MM.1S (cell line): ENCODE measurements at regions not wholly inside any gene's neighbourhood (a gene's known extent, or its start where the extent isn't known, plus 50 kb on each side); places are given as distances from the start of the nearest gene placed in this dataset.

Experiments used
- DNase-seq: peaks from one replicate; pipeline ENCODE4 v3.0.0-alpha.2; 2015
- H2AFZ ChIP-seq: fragments of 300-600 bp; sonication (generic); 2 replicates; pipeline ENCODE4 v1.6.0; 2016; ENCODE audit warnings: antibody characterized with exemption, low read length
- H3F3A ChIP-seq: fragments of 300-600 bp; sonication (generic); 2 replicates; pipeline ENCODE4 v1.6.1; 2016; ENCODE audit warnings: mild to moderate bottlenecking, antibody characterized with exemption, low read length, moderate library complexity, mixed read lengths; ENCODE audit not compliant: insufficient read depth
- H3K27ac ChIP-seq: fragments of 300-600 bp; sonication (generic); 2 replicates; pipeline ENCODE4 v1.5.1; 2016; ENCODE audit warnings: mild to moderate bottlenecking, low read length
- H3K27me3 ChIP-seq: fragments of 300-600 bp; sonication (generic); replicated peaks from 2 replicates; pipeline ENCODE4 v1.6.0; 2016; ENCODE audit warnings: low read length; ENCODE audit not compliant: insufficient read depth
- H3K36me3 ChIP-seq: fragments of 300-600 bp; sonication (generic); replicated peaks from 2 replicates; pipeline ENCODE4 v1.6.1; 2016; ENCODE audit warnings: mild to moderate bottlenecking, low read length, mixed read lengths; ENCODE audit not compliant: insufficient read depth
- H3K4me1 ChIP-seq: fragments of 300-600 bp; sonication (generic); 2 replicates; pipeline ENCODE4 v1.6.1; 2016; ENCODE audit warnings: low read length, mixed read lengths
- H3K4me2 ChIP-seq: fragments of 300-600 bp; sonication (generic); 2 replicates; pipeline ENCODE4 v1.6.0; 2016; ENCODE audit warnings: low read depth, low read length
- H3K4me3 ChIP-seq: fragments of 300-600 bp; sonication (generic); 2 replicates; pipeline ENCODE4 v1.5.1; 2016; ENCODE audit warnings: low read length, mixed read lengths
- H3K79me2 ChIP-seq: fragments of 300-600 bp; sonication (generic); 2 replicates; pipeline ENCODE4 v1.6.1; 2016; ENCODE audit warnings: mixed run types, low read length, mixed read lengths
- H3K9ac ChIP-seq: fragments of 300-600 bp; sonication (generic); 2 replicates; pipeline ENCODE4 v1.6.1; 2016; ENCODE audit warnings: low read length, mixed read lengths
- H3K9me2 ChIP-seq: fragments of 300-600 bp; sonication (generic); replicated peaks from 2 replicates; pipeline ENCODE4 v1.6.1; 2016; ENCODE audit warnings: mild to moderate bottlenecking, low read length, mixed read lengths; ENCODE audit not compliant: insufficient read depth
- H3K9me3 ChIP-seq: fragments of 300-600 bp; sonication (generic); replicated peaks from 2 replicates; pipeline ENCODE4 v1.6.1; 2016; ENCODE audit warnings: mild to moderate bottlenecking, low read length, mixed read lengths; ENCODE audit not compliant: insufficient read depth
- H4K20me1 ChIP-seq: fragments of 300-600 bp; sonication (generic); 2 replicates; pipeline ENCODE4 v1.6.1; 2016; ENCODE audit warnings: mild to moderate bottlenecking, low read length, moderate library complexity, mixed read lengths; ENCODE audit not compliant: insufficient read depth
- CTCF ChIP-seq: fragments of 300-600 bp; sonication (generic); IDR thresholded peaks from 2 replicates; pipeline ENCODE4 v1.5.1; 2016; ENCODE audit warnings: antibody characterized with exemption, low read length, mixed read lengths
- EZH2 ChIP-seq: fragments of 300-600 bp; sonication (generic); optimal IDR thresholded peaks from 2 replicates; pipeline ENCODE3; 2017; ENCODE audit warnings: low read depth, mild to moderate bottlenecking, antibody characterized with exemption, low read length, mixed read lengths
- EZH2phosphoT487 ChIP-seq: fragments of 300-600 bp; sonication (generic); IDR thresholded peaks from 2 replicates; pipeline ENCODE4 v1.6.1; 2018; ENCODE audit warnings: antibody characterized with exemption, low read length

- Histone ChIP-seq H3K79me2 (no peaks in the 10 kb centered on the region), H3K36me3 (no peaks in the 10 kb centered on the region), H3K4me2 (no peak overlapping the region), H3K9me3 (no peaks in the 10 kb centered on the region), H4K20me1 (no peaks in the 10 kb centered on the region), H3K4me3 (no peak overlapping the region), H2AFZ (no peak overlapping the region), H3K4me1 (0 out of 2 replicates have a peak, but pooled peaks cover 3% of the 10 kb centered on the region), H3K27me3 (no peaks in the 10 kb centered on the region), H3K9ac (no peak overlapping the region), H3K27ac (no peak overlapping the region), H3F3A (no peaks in the 10 kb centered on the region), H3K9me2 (no peaks in the 10 kb centered on the region)
- TF ChIP-seq EZH2 (no peak), CTCF (no peak), EZH2phosphoT487 (no peak)
- DNase-seq, result no peak
Observed at GRCh38 chr9:22379272-22379671, 67.4 kb upstream of the DMRTA1 start.

- H3F3A ChIP-seq, result no peaks in the 10 kb centered on the region
- no peaks in the 10 kb centered on the region for H3K9me2 ChIP-seq
- H3K4me3 ChIP-seq, result no peak overlapping the region
- DNase-seq, result no peak
- 0 out of 2 replicates have a peak, but pooled peaks cover 3% of the 10 kb centered on the region for H3K4me1 ChIP-seq
- no peak overlapping the region for H3K9ac ChIP-seq
- H3K27ac ChIP-seq, result no peak overlapping the region
- TF ChIP-seq CTCF (no peak), EZH2phosphoT487 (no peak), EZH2 (no peak)
- H4K20me1 ChIP-seq, result no peaks in the 10 kb centered on the region
- H3K36me3 ChIP-seq, result no peaks in the 10 kb centered on the region
- no peaks in the 10 kb centered on the region for H3K9me3 ChIP-seq
- no peaks in the 10 kb centered on the region for H3K79me2 ChIP-seq
- H3K27me3 ChIP-seq, result no peaks in the 10 kb centered on the region
- H2AFZ ChIP-seq, result no peak overlapping the region
- no peak overlapping the region for H3K4me2 ChIP-seq
Observed at GRCh38 chr9:22381170-22381569, 65.5 kb upstream of the DMRTA1 start.

GRCh38 chr9:22382331-22382730 is 64.3 kb upstream of the DMRTA1 start:
- H3F3A ChIP-seq, result no peaks in the 10 kb centered on the region
- no peaks in the 10 kb centered on the region for H3K36me3 ChIP-seq
- no peaks in the 10 kb centered on the region for H3K79me2 ChIP-seq
- H3K4me3 ChIP-seq, result no peak overlapping the region
- DNase-seq, result no peak
- H3K9ac ChIP-seq, result no peak overlapping the region
- no peaks in the 10 kb centered on the region for H3K9me2 ChIP-seq
- no peaks in the 10 kb centered on the region for H3K27me3 ChIP-seq
- no peaks in the 10 kb centered on the region for H3K9me3 ChIP-seq
- H3K27ac ChIP-seq, result no peak overlapping the region
- H2AFZ ChIP-seq, result no peak overlapping the region
- 0 out of 2 replicates have a peak, but pooled peaks cover 3% of the 10 kb centered on the region for H3K4me1 ChIP-seq
- H4K20me1 ChIP-seq, result no peaks in the 10 kb centered on the region
- H3K4me2 ChIP-seq, result no peak overlapping the region
- no peak for TF ChIP-seq CTCF
- no peak for TF ChIP-seq EZH2phosphoT487
- TF ChIP-seq EZH2, result no peak
